Lung (tissue), 11 donors: ENCODE measurements at regions not wholly inside any gene's neighbourhood (a gene's known extent, or its start where the extent isn't known, plus 50 kb on each side); places are given as distances from the start of the nearest gene placed in this dataset.

Experiments used
- ATAC-seq: fragments of 200-7000 bp; cut with Tn5 transposase; one replicate; pipeline ENCODE4 v1.9.1; 2020; ENCODE audit warnings: moderate number of reproducible peaks; ENCODE audit not compliant: insufficient read depth, low FRiP score
- DNase-seq, 3 donors: peaks; one replicate each; pipeline ENCODE4 v3.0.0-alpha.2; 2013 to 2017
- H3K27ac ChIP-seq, 2 donors: one replicate each; pipeline ENCODE4 v1.5.1; 2013; ENCODE audit warnings: mild to moderate bottlenecking in 2 of 2, moderate library complexity in 2 of 2, control low read depth in 1 of 2, inconsistent platforms in 1 of 2, low read depth in 1 of 2, low read length in 1 of 2
- H3K27me3 ChIP-seq, 3 donors: one replicate each; pipeline ENCODE4 v1.5.1; 2013; ENCODE audit warnings: low read length in 2 of 3; ENCODE audit not compliant: control insufficient read depth in 3 of 3, insufficient read depth in 3 of 3
- H3K36me3 ChIP-seq, 4 donors: one replicate each; pipeline ENCODE4 v1.5.1; 2013; ENCODE audit warnings: low read length in 4 of 4, mild to moderate bottlenecking in 1 of 4, moderate library complexity in 1 of 4; ENCODE audit not compliant: control insufficient read depth in 4 of 4, insufficient read depth in 4 of 4
- H3K4me1 ChIP-seq, 5 donors: one replicate each; pipeline ENCODE4 v1.5.1; 2013; ENCODE audit warnings: low read length in 5 of 5, mild to moderate bottlenecking in 2 of 5, moderate library complexity in 1 of 5; ENCODE audit not compliant: control insufficient read depth in 5 of 5, insufficient read depth in 5 of 5
- H3K4me3 ChIP-seq: one replicate; pipeline ENCODE4 v1.5.1; 2013; ENCODE audit warnings: mild to moderate bottlenecking, control low read depth, moderate library complexity
- H3K9ac ChIP-seq, 2 donors: one replicate each; pipeline ENCODE4 v1.5.1; 2013; ENCODE audit warnings: low read length in 2 of 2, control low read depth in 1 of 2; ENCODE audit not compliant: insufficient read depth in 1 of 2
- H3K9me3 ChIP-seq, 4 donors: one replicate each; pipeline ENCODE4 v1.5.1; 2013; ENCODE audit warnings: low read length in 3 of 4, mild to moderate bottlenecking in 1 of 4, moderate library complexity in 1 of 4; ENCODE audit not compliant: control insufficient read depth in 4 of 4, insufficient read depth in 3 of 4
- WGBS, 2 donors: extraction: QIAGEN DNeasy Blood & Tissue Kit; methylation state at CpG; one replicate each; pipeline ENCODE4 v1.1.7; 2013; 5-methylcytosine and 5-hydroxymethylcytosine counted together
- TF ChIP-seq, protein P1 (sequence below): IDR thresholded peaks from 2 replicates; pipeline ENCODE4 v1.5.1; 2012; ENCODE audit warnings: mild to moderate bottlenecking; ENCODE audit errors: control extremely low read depth, extremely low read depth
- donor health status: control.
- donor health status: control.
- donor health status: Bipolar disorder and iron deficiency.
- donor health status: healthy.
- donor health status: DM: yes; HTN: yes; CAD: no.

DNA sequence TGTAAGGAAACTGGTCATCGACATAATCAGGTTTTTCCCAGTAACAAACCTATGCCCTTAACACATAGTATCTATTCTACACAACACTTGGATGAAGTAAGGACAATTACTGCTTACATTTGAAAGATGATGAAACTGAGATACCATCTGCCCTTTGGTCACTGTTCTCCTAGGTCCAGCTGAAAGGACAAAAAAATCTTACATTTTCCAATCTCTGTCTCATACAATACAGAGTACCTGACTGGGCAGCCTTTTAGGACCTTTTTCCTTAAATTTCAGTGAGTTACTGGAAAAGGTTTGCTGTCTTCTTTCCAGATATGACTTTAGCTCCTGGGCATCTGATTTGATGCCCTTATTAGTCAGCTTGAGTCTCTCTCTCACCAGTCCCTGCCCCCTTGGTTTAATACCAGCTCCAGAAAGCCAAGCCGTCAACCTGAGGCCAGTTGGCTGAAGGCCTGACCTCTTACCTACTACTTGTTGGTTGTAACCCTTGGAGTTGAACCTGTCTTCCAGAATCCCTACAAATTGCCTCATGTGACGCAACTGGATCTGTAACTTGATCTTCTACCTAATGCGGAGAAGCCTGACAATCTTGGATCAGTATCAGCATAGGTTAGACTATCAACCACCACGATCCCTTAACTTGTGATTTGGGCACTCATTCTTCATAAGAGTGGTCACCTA, 355.3 kb upstream of the ZNF385D start:
- H3K4me1 ChIP-seq, result no peaks in the 10 kb centered on the region
- DNase-seq (no peak), ATAC-seq (no peak)
- H3K4me3 ChIP-seq, result no peak overlapping the region
- H3K27me3 ChIP-seq, result no peaks in the 10 kb centered on the region
- no peak overlapping the region for H3K27ac ChIP-seq
- TF ChIP-seq, protein P1, sequence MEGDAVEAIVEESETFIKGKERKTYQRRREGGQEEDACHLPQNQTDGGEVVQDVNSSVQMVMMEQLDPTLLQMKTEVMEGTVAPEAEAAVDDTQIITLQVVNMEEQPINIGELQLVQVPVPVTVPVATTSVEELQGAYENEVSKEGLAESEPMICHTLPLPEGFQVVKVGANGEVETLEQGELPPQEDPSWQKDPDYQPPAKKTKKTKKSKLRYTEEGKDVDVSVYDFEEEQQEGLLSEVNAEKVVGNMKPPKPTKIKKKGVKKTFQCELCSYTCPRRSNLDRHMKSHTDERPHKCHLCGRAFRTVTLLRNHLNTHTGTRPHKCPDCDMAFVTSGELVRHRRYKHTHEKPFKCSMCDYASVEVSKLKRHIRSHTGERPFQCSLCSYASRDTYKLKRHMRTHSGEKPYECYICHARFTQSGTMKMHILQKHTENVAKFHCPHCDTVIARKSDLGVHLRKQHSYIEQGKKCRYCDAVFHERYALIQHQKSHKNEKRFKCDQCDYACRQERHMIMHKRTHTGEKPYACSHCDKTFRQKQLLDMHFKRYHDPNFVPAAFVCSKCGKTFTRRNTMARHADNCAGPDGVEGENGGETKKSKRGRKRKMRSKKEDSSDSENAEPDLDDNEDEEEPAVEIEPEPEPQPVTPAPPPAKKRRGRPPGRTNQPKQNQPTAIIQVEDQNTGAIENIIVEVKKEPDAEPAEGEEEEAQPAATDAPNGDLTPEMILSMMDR, result no peak
- no peaks in the 10 kb centered on the region for H3K9me3 ChIP-seq
- no peak overlapping the region for H3K9ac ChIP-seq
- WGBS, 2 donors, result 79 to 90% methylated on average over 5 of the region's 5 CpGs
- H3K36me3 ChIP-seq, result no peaks in the 10 kb centered on the region

DNA sequence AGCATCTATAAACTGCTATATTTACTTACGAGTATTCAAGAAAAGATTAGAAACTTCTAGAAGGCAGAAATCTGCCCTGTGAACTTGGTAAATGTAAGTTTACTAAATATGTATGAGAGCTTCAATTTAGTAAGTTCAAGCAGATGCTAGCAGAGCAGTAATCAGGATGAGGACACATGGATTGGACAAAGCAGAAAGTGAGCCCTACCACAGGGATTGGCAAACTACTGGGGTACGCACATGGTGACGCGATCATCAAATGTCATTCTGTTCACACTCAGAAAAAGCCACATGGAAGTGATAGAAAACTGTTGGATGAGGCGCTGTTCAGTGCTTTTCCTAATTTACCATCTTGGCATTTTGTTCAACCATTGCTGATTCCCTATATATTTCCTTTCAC, 360.2 kb upstream of the ZNF385D start:
- no peak for DNase-seq
- 75 to 81% methylated on average over 5 of the region's 5 CpGs for whole genome bisulfite sequencing, 2 donors
- Histone ChIP-seq H3K27me3 (no peaks in the 10 kb centered on the region), H3K27ac (no peak overlapping the region), H3K9me3 (no peaks in the 10 kb centered on the region), H3K9ac (no peak overlapping the region), H3K4me3 (no peak overlapping the region), H3K4me1 (no peaks in the 10 kb centered on the region), H3K36me3 (no peaks in the 10 kb centered on the region)
- ATAC-seq, result no peak
- TF ChIP-seq, protein P1, result no peak

DNA sequence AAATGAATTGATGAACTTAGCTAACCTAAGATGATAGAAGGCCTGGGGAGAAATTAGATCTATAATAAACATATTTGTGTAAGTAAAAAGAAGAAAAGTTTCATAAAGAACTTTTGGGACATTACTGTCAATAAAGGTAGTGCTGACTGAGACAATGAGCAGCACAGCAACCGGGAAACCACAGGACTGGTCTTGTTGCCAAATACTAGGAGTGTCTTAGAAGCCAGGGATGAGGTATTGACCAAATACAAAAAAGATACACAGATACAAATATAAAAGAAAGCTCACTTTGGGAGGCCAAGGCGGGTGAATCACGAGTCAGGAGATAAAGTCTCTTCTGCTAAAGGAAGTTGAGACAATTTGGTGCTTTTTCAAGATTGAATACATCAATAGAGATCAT, 362.4 kb upstream of the ZNF385D start:
- H3K36me3 ChIP-seq, result no peaks in the 10 kb centered on the region
- H3K9me3 ChIP-seq, result no peaks in the 10 kb centered on the region
- DNase-seq, result no peak
- no peaks in the 10 kb centered on the region for H3K27me3 ChIP-seq
- TF ChIP-seq, protein P1, result no peak
- no peak for ATAC-seq
- peaks cover 0 to 4% (median 0%) of the 10 kb centered on the region in 5 donors for H3K4me1 ChIP-seq
- no peak overlapping the region for H3K27ac ChIP-seq
- WGBS, 2 donors, result 81 to 82% methylated on average over 3 of the region's 3 CpGs
- H3K4me3 ChIP-seq, result no peak overlapping the region
- H3K9ac ChIP-seq, result no peak overlapping the region

DNA sequence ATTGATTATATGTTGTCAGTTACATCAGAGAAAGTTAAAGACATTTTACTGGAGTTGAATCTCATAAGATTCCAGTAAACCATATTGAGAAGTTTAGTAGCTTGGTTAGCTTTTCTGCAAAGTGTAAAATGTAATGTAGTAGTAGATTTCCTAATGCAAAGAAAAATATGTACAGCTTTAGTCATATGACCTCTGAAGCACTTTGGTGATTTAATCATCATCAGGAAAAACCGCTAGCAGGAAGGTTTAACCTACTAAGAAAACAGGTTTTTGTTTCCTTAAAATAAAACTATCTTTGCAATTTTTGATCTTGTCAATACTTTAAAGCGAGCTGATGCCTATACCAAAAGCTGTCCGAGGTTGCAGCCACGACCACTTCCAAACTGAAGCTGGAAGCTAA, 364.6 kb upstream of the ZNF385D start:
- DNase-seq (no peak), ATAC-seq (no peak)
- H3K9ac ChIP-seq, result no peak overlapping the region
- H3K9me3 ChIP-seq, result no peaks in the 10 kb centered on the region
- H3K27ac ChIP-seq, result no peak overlapping the region
- no peak overlapping the region for H3K4me3 ChIP-seq
- TF ChIP-seq, protein P1, result no peak
- H3K4me1 ChIP-seq, result peaks cover 0 to 4% (median 0%) of the 10 kb centered on the region in 5 donors
- H3K27me3 ChIP-seq, result no peaks in the 10 kb centered on the region
- no peaks in the 10 kb centered on the region for H3K36me3 ChIP-seq
- WGBS, 2 donors, result 83 to 92% methylated on average over 4 of the region's 4 CpGs
